GM12873 (cell line): ENCODE measurements at regions not wholly inside any gene's neighbourhood (a gene's known extent, or its start where the extent isn't known, plus 50 kb on each side); places are given as distances from the start of the nearest gene placed in this dataset.

ENCODE experiments used
- TF ChIP-seq, protein P1 (sequence below): IDR thresholded peaks from 2 replicates; pipeline ENCODE4 v1.5.1; 2012; ENCODE audit warnings: low read depth, mild to moderate bottlenecking, moderate library complexity, low read length, control low read depth; ENCODE audit not compliant: insufficient read depth; ENCODE audit errors: missing control alignments

DNA sequence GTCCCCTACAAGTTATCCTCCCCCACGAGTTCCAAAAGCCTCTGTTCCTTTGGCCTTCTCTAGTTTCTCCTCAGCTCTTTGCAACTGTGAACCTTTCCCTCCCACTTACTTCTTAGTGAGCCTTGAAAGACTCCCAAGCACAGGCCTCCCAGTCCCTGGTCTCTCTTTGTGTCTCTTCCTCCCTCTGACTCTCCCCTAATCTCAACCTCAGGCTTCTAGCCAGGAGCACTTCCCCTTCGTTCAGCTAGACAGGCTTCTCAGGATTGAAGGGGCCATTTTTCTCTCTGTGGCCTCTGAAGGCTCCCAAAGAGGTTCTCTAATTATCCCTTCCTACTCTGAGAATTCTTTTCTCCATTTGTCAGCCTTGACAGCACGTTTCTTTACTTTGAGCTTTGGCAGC is 50.2 kb upstream of the PHYHIPL start:
- TF ChIP-seq, protein P1, sequence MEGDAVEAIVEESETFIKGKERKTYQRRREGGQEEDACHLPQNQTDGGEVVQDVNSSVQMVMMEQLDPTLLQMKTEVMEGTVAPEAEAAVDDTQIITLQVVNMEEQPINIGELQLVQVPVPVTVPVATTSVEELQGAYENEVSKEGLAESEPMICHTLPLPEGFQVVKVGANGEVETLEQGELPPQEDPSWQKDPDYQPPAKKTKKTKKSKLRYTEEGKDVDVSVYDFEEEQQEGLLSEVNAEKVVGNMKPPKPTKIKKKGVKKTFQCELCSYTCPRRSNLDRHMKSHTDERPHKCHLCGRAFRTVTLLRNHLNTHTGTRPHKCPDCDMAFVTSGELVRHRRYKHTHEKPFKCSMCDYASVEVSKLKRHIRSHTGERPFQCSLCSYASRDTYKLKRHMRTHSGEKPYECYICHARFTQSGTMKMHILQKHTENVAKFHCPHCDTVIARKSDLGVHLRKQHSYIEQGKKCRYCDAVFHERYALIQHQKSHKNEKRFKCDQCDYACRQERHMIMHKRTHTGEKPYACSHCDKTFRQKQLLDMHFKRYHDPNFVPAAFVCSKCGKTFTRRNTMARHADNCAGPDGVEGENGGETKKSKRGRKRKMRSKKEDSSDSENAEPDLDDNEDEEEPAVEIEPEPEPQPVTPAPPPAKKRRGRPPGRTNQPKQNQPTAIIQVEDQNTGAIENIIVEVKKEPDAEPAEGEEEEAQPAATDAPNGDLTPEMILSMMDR, result no peak
